Stomach (tissue), 8 donors: ENCODE measurements at regions not wholly inside any gene's neighbourhood (a gene's known extent, or its start where the extent isn't known, plus 50 kb on each side); places are given as distances from the start of the nearest gene placed in this dataset.

Experiments
- DNase-seq, 2 donors: peaks; one replicate each; pipeline versions ENCODE4 v3.0.0 to v3.0.0-alpha.2; 2013 to 2019
- H3K27ac ChIP-seq, 5 donors: fragments of 200-600 bp in 4 of 5; sonication (generic) in 4 of 5; one replicate each; pipeline ENCODE4 v1.5.1; 2013 to 2019; ENCODE audit warnings: mild to moderate bottlenecking in 1 of 5, moderate library complexity in 1 of 5
- H3K27me3 ChIP-seq, 3 donors: fragments of 200-600 bp; sonication (generic); one replicate each; pipeline ENCODE4 v1.5.1; 2017 to 2019; ENCODE audit warnings: mixed run types in 1 of 3
- H3K36me3 ChIP-seq, 4 donors: fragments of 200-600 bp; sonication (generic); 1 replicate in 3 of 4; 2 replicates in 1 of 4; pipeline ENCODE4 v1.5.1; 2016 to 2019
- H3K4me1 ChIP-seq, 4 donors: fragments of 200-600 bp; sonication (generic); one replicate each; pipeline ENCODE4 v1.5.1; 2016 to 2019
- H3K4me3 ChIP-seq, 4 donors: fragments of 200-600 bp; sonication (generic) in 3 of 4; one replicate each; pipeline ENCODE4 v1.5.1; 2016 to 2019; ENCODE audit warnings: mild to moderate bottlenecking in 1 of 4
- H3K9me3 ChIP-seq, 4 donors: fragments of 200-600 bp; sonication (generic); one replicate each; pipeline ENCODE4 v1.5.1; 2016 to 2019
- CTCF ChIP-seq, 7 experiments: fragments of 450-650 bp in 4 of 7; fragments of 200-600 bp in 3 of 7; sonication (generic) in 3 of 7; IDR thresholded peaks; one replicate each; pipeline ENCODE4 v1.5.1; 2016 to 2019; ENCODE audit warnings: antibody characterized with exemption in 7 of 7, control low read depth in 2 of 7, mild to moderate bottlenecking in 1 of 7
- EP300 ChIP-seq: sonication (generic); formaldehyde crosslinking; IDR thresholded peaks from one replicate; pipeline ENCODE4 v1.6.1; 2017; ENCODE audit warnings: antibody characterized with exemption
- POLR2A ChIP-seq, 4 donors: fragments of 450-650 bp; IDR thresholded peaks; one replicate each; pipeline ENCODE4 v1.6.1; 2016; ENCODE audit warnings: antibody characterized with exemption in 4 of 4, control low read depth in 2 of 4, mild to moderate bottlenecking in 1 of 4, moderate library complexity in 1 of 4
- POLR2AphosphoS5 ChIP-seq, 3 donors: sonication (generic); formaldehyde crosslinking; IDR thresholded peaks; one replicate each; pipeline ENCODE4 v1.6.1; 2016; ENCODE audit warnings: antibody characterized with exemption in 3 of 3
- whole genome bisulfite sequencing, 5 donors: extraction: QIAGEN DNeasy Blood & Tissue Kit in 3 of 5; methylation state at CpG; one replicate each; pipeline versions ENCODE4 v1.1.5 to v1.1.7; 2013 to 2018; 5-methylcytosine and 5-hydroxymethylcytosine counted together
- intact Hi-C: fragments of 100-400 bp; cut with DNase I; formaldehyde crosslinking; loops from one replicate; pipeline ENCODE4 v1.15.1; 2023; ENCODE audit warnings: low total_unique reads
- donor health status: healthy with polysubstance abuse.
- donor health status: Bipolar disorder and iron deficiency.
- donor health status: healthy.

GRCh38 chr4:108367751-108368150 is 199.0 kb upstream of the LEF1 start:
- WGBS, 5 donors = 64 to 72% (median 66%) methylated on average over 2 of the region's 2 CpGs
- intact Hi-C loops = no loop called here
- Histone ChIP-seq H3K27ac (no peak overlapping the region), H3K4me1 (no peaks in the 10 kb centered on the region), H3K27me3 (peaks cover 0 to 15% (median 3%) of the 10 kb centered on the region in 3 donors), H3K9me3 (no peaks in the 10 kb centered on the region), H3K36me3 (no peaks in the 10 kb centered on the region), H3K4me3 (no peak overlapping the region)
- no peak for TF ChIP-seq POLR2AphosphoS5 (IDR thresholded peaks at IDR 0.05)
- TF ChIP-seq EP300 = no peak
- no peak for TF ChIP-seq CTCF (IDR thresholded peaks at IDR 0.05)
- TF ChIP-seq POLR2A (IDR thresholded peaks at IDR 0.05) = no peak
- no peak for DNase-seq

GRCh38 chr4:108366716-108367115 is 198.0 kb upstream of the LEF1 start:
- 61 to 85% (median 77%) methylated on average over 1 of the region's 1 CpG for WGBS, 5 donors
- no peaks in the 10 kb centered on the region for H3K36me3 ChIP-seq
- H3K9me3 ChIP-seq = no peaks in the 10 kb centered on the region
- H3K4me3 ChIP-seq = no peak overlapping the region
- no peak for DNase-seq
- no peak overlapping the region for H3K27ac ChIP-seq
- peaks cover 0 to 8% (median 3%) of the 10 kb centered on the region in 3 donors for H3K27me3 ChIP-seq
- H3K4me1 ChIP-seq = no peaks in the 10 kb centered on the region
- intact Hi-C loops = no loop called here
- TF ChIP-seq POLR2A (IDR thresholded peaks at IDR 0.05) (no peak), EP300 (no peak), CTCF (IDR thresholded peaks at IDR 0.05) (no peak), POLR2AphosphoS5 (IDR thresholded peaks at IDR 0.05) (no peak)

GRCh38 chr4:108365551-108365950 is 196.8 kb upstream of the LEF1 start:
- WGBS, 5 donors = 33 to 59% (median 56%) methylated on average over 7 of the region's 7 CpGs
- H3K27me3 ChIP-seq = peaks cover 0 to 3% (median 0%) of the 10 kb centered on the region in 3 donors
- intact Hi-C loops = no loop called here
- H3K9me3 ChIP-seq = no peaks in the 10 kb centered on the region
- no peak for DNase-seq
- no peak overlapping the region for H3K27ac ChIP-seq
- no peaks in the 10 kb centered on the region for H3K36me3 ChIP-seq
- no peak overlapping the region for H3K4me3 ChIP-seq
- peaks cover 0 to 8% (median 0%) of the 10 kb centered on the region in 4 donors for H3K4me1 ChIP-seq
- no peak for TF ChIP-seq CTCF (IDR thresholded peaks at IDR 0.05)

GRCh38 chr4:108361886-108362285 is 193.2 kb upstream of the LEF1 start:
- DNase-seq = no peak
- Histone ChIP-seq H3K4me3 (no peak overlapping the region), H3K27ac (no peak overlapping the region), H3K9me3 (no peaks in the 10 kb centered on the region), H3K36me3 (no peaks in the 10 kb centered on the region), H3K4me1 (peaks cover 0 to 8% (median 0%) of the 10 kb centered on the region in 4 donors), H3K27me3 (peaks cover 0 to 7% (median 0%) of the 10 kb centered on the region in 3 donors)
- TF ChIP-seq EP300 (no peak), POLR2AphosphoS5 (IDR thresholded peaks at IDR 0.05) (no peak), CTCF (IDR thresholded peaks at IDR 0.05) (no peak), POLR2A (IDR thresholded peaks at IDR 0.05) (no peak)
- intact Hi-C loops = no loop called here
- 82 to 86% (median 85%) methylated on average over 3 of the region's 3 CpGs for WGBS, 5 donors
